Progenitor cell of endocrine pancreas (in vitro differentiated cells): ENCODE measurements at regions not wholly inside any gene's neighbourhood (a gene's known extent, or its start where the extent isn't known, plus 50 kb on each side); places are given as distances from the start of the nearest gene placed in this dataset.

Experiments
- DNase-seq: peaks from one replicate; pipeline ENCODE4 v3.0.0; 2021; ENCODE audit warnings: low spot score; ENCODE audit not compliant: unreplicated experiment
- H3K27ac Mint-ChIP-seq: 2 replicates; pipeline ENCODE4 v1.8.0; 2021; ENCODE audit warnings: mild to moderate bottlenecking, moderate library complexity, mixed read lengths
- H3K27me3 Mint-ChIP-seq: 2 replicates; pipeline ENCODE4 v1.8.0; 2021; ENCODE audit warnings: mixed read lengths
- H3K36me3 Mint-ChIP-seq: 2 replicates; pipeline ENCODE4 v1.8.0; 2022; ENCODE audit warnings: mixed read lengths; ENCODE audit not compliant: insufficient read depth
- H3K4me1 Mint-ChIP-seq: 2 replicates; pipeline ENCODE4 v1.8.0; 2021; ENCODE audit warnings: low read depth, mixed read lengths
- H3K4me3 Mint-ChIP-seq: 2 replicates; pipeline ENCODE4 v1.8.0; 2021; ENCODE audit warnings: low read depth, mild to moderate bottlenecking, moderate library complexity, mixed read lengths
- H3K9me3 Mint-ChIP-seq: 2 replicates; pipeline ENCODE4 v1.8.0; 2021; ENCODE audit warnings: low read depth, mixed read lengths
- CTCF ChIP-seq: fragments of 200-600 bp; sonication (generic); IDR thresholded peaks from one replicate; pipeline ENCODE4 v1.5.0; 2021; ENCODE audit warnings: antibody characterized with exemption, mild to moderate bottlenecking; ENCODE audit not compliant: unreplicated experiment

- Mint-ChIP-seq H3K4me3 (no peak overlapping the region), H3K9me3 (no peaks in the 10 kb centered on the region), H3K4me1 (no peaks in the 10 kb centered on the region), H3K27me3 (no peaks in the 10 kb centered on the region), H3K36me3 (no peaks in the 10 kb centered on the region), H3K27ac (no peak overlapping the region)
- DNase-seq: no peak
- TF ChIP-seq CTCF: no peak
These were observed 150.1 kb upstream of the KLF6 start for GRCh38 chr10:3935141-3935540.

- Mint-ChIP-seq H3K27ac (no peak overlapping the region), H3K4me1 (no peaks in the 10 kb centered on the region), H3K4me3 (no peak overlapping the region), H3K27me3 (no peaks in the 10 kb centered on the region), H3K9me3 (no peaks in the 10 kb centered on the region), H3K36me3 (no peaks in the 10 kb centered on the region)
- DNase-seq: no peak
- no peak for TF ChIP-seq CTCF
These were observed 148.7 kb upstream of the KLF6 start for GRCh38 chr10:3933733-3934132.

GRCh38 chr10:3932597-3933375 is 147.8 kb upstream of the KLF6 start:
- Mint-ChIP-seq H3K4me3 (no peak overlapping the region), H3K27me3 (no peaks in the 10 kb centered on the region), H3K27ac (no peak overlapping the region), H3K36me3 (no peaks in the 10 kb centered on the region), H3K9me3 (no peaks in the 10 kb centered on the region), H3K4me1 (no peaks in the 10 kb centered on the region)
- no peak for DNase-seq
- no peak for TF ChIP-seq CTCF

- no peaks in the 10 kb centered on the region for H3K4me1 Mint-ChIP-seq
- H3K27me3 Mint-ChIP-seq: no peaks in the 10 kb centered on the region
- H3K4me3 Mint-ChIP-seq: no peak overlapping the region
- TF ChIP-seq CTCF: no peak
- no peaks in the 10 kb centered on the region for H3K9me3 Mint-ChIP-seq
- H3K36me3 Mint-ChIP-seq: no peaks in the 10 kb centered on the region
- H3K27ac Mint-ChIP-seq: no peak overlapping the region
- no peak for DNase-seq
These were observed 146.9 kb upstream of the KLF6 start for GRCh38 chr10:3931901-3932300.

- Mint-ChIP-seq H3K27me3 (no peaks in the 10 kb centered on the region), H3K36me3 (no peaks in the 10 kb centered on the region), H3K9me3 (no peaks in the 10 kb centered on the region), H3K27ac (peak overlapping the region; percentile 49), H3K4me1 (no peaks in the 10 kb centered on the region), H3K4me3 (no peak overlapping the region)
- no peak for TF ChIP-seq CTCF
- DNase-seq: no peak
These were observed 146.2 kb upstream of the KLF6 start for GRCh38 chr10:3931224-3931623.
